ENCODE measurements at regions not wholly inside any gene's neighbourhood (a gene's known extent, or its start where the extent isn't known, plus 50 kb on each side); places are given as distances from the start of the nearest gene placed in this dataset.

DNA sequence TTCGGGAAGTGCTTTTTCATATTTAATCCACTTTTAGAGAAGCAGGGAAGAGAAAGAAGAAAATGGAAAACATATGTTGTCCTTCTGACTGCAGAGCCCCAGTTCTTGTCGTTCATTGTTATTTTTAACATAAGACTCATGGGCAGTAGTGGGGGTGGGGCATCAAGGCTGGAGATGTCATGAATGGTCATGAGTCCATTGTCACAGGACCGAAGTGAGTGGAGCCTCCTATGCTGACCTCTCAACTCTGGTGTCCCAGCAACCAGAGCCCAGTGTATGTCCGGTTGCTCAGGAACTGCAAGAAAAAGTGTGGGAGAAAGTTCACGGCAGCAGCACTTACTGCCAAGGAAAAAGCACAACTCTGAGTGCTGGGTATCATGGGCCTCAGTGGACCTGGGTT is 108.6 kb downstream of the BANF2 start:
- TF ChIP-seq ZBTB17 (tag by site-specific recombination; IDR thresholded peaks at IDR 0.05), result no peak
- TF ChIP-seq, protein P1, sequence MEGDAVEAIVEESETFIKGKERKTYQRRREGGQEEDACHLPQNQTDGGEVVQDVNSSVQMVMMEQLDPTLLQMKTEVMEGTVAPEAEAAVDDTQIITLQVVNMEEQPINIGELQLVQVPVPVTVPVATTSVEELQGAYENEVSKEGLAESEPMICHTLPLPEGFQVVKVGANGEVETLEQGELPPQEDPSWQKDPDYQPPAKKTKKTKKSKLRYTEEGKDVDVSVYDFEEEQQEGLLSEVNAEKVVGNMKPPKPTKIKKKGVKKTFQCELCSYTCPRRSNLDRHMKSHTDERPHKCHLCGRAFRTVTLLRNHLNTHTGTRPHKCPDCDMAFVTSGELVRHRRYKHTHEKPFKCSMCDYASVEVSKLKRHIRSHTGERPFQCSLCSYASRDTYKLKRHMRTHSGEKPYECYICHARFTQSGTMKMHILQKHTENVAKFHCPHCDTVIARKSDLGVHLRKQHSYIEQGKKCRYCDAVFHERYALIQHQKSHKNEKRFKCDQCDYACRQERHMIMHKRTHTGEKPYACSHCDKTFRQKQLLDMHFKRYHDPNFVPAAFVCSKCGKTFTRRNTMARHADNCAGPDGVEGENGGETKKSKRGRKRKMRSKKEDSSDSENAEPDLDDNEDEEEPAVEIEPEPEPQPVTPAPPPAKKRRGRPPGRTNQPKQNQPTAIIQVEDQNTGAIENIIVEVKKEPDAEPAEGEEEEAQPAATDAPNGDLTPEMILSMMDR (tag by site-specific recombination; IDR thresholded peaks at IDR 0.05), result no peak
- TF ChIP-seq, protein P2, sequence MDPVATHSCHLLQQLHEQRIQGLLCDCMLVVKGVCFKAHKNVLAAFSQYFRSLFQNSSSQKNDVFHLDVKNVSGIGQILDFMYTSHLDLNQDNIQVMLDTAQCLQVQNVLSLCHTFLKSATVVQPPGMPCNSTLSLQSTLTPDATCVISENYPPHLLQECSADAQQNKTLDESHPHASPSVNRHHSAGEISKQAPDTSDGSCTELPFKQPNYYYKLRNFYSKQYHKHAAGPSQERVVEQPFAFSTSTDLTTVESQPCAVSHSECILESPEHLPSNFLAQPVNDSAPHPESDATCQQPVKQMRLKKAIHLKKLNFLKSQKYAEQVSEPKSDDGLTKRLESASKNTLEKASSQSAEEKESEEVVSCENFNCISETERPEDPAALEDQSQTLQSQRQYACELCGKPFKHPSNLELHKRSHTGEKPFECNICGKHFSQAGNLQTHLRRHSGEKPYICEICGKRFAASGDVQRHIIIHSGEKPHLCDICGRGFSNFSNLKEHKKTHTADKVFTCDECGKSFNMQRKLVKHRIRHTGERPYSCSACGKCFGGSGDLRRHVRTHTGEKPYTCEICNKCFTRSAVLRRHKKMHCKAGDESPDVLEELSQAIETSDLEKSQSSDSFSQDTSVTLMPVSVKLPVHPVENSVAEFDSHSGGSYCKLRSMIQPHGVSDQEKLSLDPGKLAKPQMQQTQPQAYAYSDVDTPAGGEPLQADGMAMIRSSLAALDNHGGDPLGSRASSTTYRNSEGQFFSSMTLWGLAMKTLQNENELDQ (tag by site-specific recombination; IDR thresholded peaks at IDR 0.05; ENCODE audit: low read depth), result no peak
- TF ChIP-seq, protein P3, sequence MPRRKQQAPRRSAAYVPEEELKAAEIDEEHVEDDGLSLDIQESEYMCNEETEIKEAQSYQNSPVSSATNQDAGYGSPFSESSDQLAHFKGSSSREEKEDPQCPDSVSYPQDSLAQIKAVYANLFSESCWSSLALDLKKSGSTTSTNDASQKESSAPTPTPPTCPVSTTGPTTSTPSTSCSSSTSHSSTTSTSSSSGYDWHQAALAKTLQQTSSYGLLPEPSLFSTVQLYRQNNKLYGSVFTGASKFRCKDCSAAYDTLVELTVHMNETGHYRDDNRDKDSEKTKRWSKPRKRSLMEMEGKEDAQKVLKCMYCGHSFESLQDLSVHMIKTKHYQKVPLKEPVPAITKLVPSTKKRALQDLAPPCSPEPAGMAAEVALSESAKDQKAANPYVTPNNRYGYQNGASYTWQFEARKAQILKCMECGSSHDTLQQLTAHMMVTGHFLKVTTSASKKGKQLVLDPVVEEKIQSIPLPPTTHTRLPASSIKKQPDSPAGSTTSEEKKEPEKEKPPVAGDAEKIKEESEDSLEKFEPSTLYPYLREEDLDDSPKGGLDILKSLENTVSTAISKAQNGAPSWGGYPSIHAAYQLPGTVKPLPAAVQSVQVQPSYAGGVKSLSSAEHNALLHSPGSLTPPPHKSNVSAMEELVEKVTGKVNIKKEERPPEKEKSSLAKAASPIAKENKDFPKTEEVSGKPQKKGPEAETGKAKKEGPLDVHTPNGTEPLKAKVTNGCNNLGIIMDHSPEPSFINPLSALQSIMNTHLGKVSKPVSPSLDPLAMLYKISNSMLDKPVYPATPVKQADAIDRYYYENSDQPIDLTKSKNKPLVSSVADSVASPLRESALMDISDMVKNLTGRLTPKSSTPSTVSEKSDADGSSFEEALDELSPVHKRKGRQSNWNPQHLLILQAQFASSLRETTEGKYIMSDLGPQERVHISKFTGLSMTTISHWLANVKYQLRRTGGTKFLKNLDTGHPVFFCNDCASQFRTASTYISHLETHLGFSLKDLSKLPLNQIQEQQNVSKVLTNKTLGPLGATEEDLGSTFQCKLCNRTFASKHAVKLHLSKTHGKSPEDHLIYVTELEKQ (tag by site-specific recombination; IDR thresholded peaks at IDR 0.05; ENCODE audit: borderline replicate concordance), result no peak
- no peak for TF ChIP-seq ZNF214 (tag by site-specific recombination; IDR thresholded peaks at IDR 0.05; ENCODE audit: borderline replicate concordance)
- no peak for TF ChIP-seq MYNN (tag by site-specific recombination; IDR thresholded peaks at IDR 0.05; ENCODE audit: borderline replicate concordance)
- TF ChIP-seq ZNF707 (tag by site-specific recombination; IDR thresholded peaks at IDR 0.05), result no peak

Measured in HEK293 (cell line).